ENCODE measurements at regions not wholly inside any gene's neighbourhood (a gene's known extent, or its start where the extent isn't known, plus 50 kb on each side); places are given as distances from the start of the nearest gene placed in this dataset.
"Not testable (repeated sequence)": the region's sequence is repeated elsewhere in the genome, so short reads cannot be mapped to it uniquely, and the experiment has no call there.

- no peak for DNase-seq (ENCODE audit: low read depth)
These were observed 213.1 kb upstream of the SGCG start for GRCh38 chr13:22967669-22968068.

GRCh38 chr13:22979952-22980351, 200.8 kb upstream of the SGCG start:
- DNase-seq (ENCODE audit: low read depth), result no peak

GRCh38 chr13:22980936-22981335, 199.8 kb upstream of the SGCG start:
- DNase-seq (ENCODE audit: low read depth), result no peak

GRCh38 chr13:22993148-22993547, 187.6 kb upstream of the SGCG start:
- DNase-seq (ENCODE audit: low read depth), result no peak

GRCh38 chr13:23003446-23003845, 177.3 kb upstream of the SGCG start:
- DNase-seq (ENCODE audit: low read depth), result no peak

- no peak for DNase-seq (ENCODE audit: low read depth)
These were observed 173.4 kb upstream of the SGCG start for GRCh38 chr13:23007426-23007825.

- DNase-seq (ENCODE audit: low read depth), result no peak
These were observed 162.6 kb upstream of the SGCG start for GRCh38 chr13:23018143-23018542.

- DNase-seq (ENCODE audit: low read depth), result no peak
These were observed 160.4 kb upstream of the SGCG start for GRCh38 chr13:23020246-23020843.

GRCh38 chr13:23021906-23022305, 158.9 kb upstream of the SGCG start:
- no peak for DNase-seq (ENCODE audit: low read depth)

- no peak for DNase-seq (ENCODE audit: low read depth)
These were observed 158.1 kb upstream of the SGCG start for GRCh38 chr13:23022704-23023103.

- no peak for DNase-seq (ENCODE audit: low read depth)
These were observed 154.7 kb upstream of the SGCG start for GRCh38 chr13:23025864-23026608.

GRCh38 chr13:23039266-23039935, 141.4 kb upstream of the SGCG start:
- DNase-seq (ENCODE audit: low read depth), result no peak

- no peak for DNase-seq (ENCODE audit: low read depth)
These were observed 138.6 kb upstream of the SGCG start for GRCh38 chr13:23042181-23042580.

GRCh38 chr13:23044906-23045305, 135.9 kb upstream of the SGCG start:
- DNase-seq (ENCODE audit: low read depth), result no peak

GRCh38 chr13:23050126-23050525, 130.7 kb upstream of the SGCG start:
- no peak for DNase-seq (ENCODE audit: low read depth)

GRCh38 chr13:23053711-23054110, 127.1 kb upstream of the SGCG start:
- DNase-seq (ENCODE audit: low read depth), result not testable (repeated sequence)

- no peak for DNase-seq (ENCODE audit: low read depth)
These were observed 121.6 kb upstream of the SGCG start for GRCh38 chr13:23059173-23059572.

GRCh38 chr13:23060959-23061358, 119.8 kb upstream of the SGCG start:
- no peak for DNase-seq (ENCODE audit: low read depth)

- no peak for DNase-seq (ENCODE audit: low read depth)
These were observed 113.7 kb upstream of the SGCG start for GRCh38 chr13:23067129-23067528.

GRCh38 chr13:23069566-23069965, 111.2 kb upstream of the SGCG start:
- no peak for DNase-seq (ENCODE audit: low read depth)

GRCh38 chr13:23074075-23074828, 106.5 kb upstream of the SGCG start:
- no peak for DNase-seq (ENCODE audit: low read depth)

- DNase-seq (ENCODE audit: low read depth), result no peak
These were observed 99.6 kb upstream of the SGCG start for GRCh38 chr13:23081220-23081619.

- no peak for DNase-seq (ENCODE audit: low read depth)
These were observed 98.9 kb upstream of the SGCG start for GRCh38 chr13:23081901-23082300.
